PC-3 (cell line): ENCODE measurements at regions not wholly inside any gene's neighbourhood (a gene's known extent, or its start where the extent isn't known, plus 50 kb on each side); places are given as distances from the start of the nearest gene placed in this dataset.
"Not testable (repeated sequence)": the region's sequence is repeated elsewhere in the genome, so short reads cannot be mapped to it uniquely, and the experiment has no call there.

Experiments used
- ATAC-seq: fragments of 200-7000 bp; cut with Tn5 transposase; 2 replicates; pipeline ENCODE4 v1.9.1; 2020; ENCODE audit warnings: mild to moderate bottlenecking, moderate library complexity
- BruUV-seq: library from RNA; stranded (reverse); fragments of 400-500 nt; replicated peaks from 2 replicates; lab custom pipeline; 2021; lab: Mats Ljungman, UMichigan
- CTCF ChIA-PET: fragments of 300-600 bp; sonication (Branson Sonifier 250); formaldehyde crosslinking; loops from one replicate; lab custom pipeline; 2022; ENCODE audit warnings: antibody characterized with exemption; lab: Charles Lee
- POLR2A ChIA-PET: fragments of 300-600 bp; sonication (Branson Sonifier 250); formaldehyde crosslinking; loops from one replicate; lab custom pipeline; 2022; ENCODE audit warnings: antibody characterized with exemption; ENCODE audit not compliant: unreplicated experiment; lab: Charles Lee
- DNase-seq: peaks from one replicate; pipeline ENCODE4 v3.0.0-alpha.2; 2015
- H2AFZ ChIP-seq: fragments of 300-600 bp; sonication (generic); 2 replicates; pipeline ENCODE4 v1.6.0; 2016; ENCODE audit warnings: antibody characterized with exemption, low read length
- H3F3A ChIP-seq: fragments of 300-600 bp; sonication (generic); one replicate; pipeline ENCODE4 v1.6.0; 2017; ENCODE audit warnings: antibody characterized with exemption, low read length, control low read depth, mild to moderate bottlenecking; ENCODE audit not compliant: unreplicated experiment
- H3K27ac ChIP-seq: fragments of 300-600 bp; sonication (generic); 2 replicates; pipeline ENCODE4 v1.5.1; 2016; ENCODE audit warnings: mild to moderate bottlenecking, low read length
- H3K27me3 ChIP-seq: fragments of 300-600 bp; sonication (generic); 2 replicates; pipeline ENCODE4 v1.6.1; 2016; ENCODE audit warnings: low read length, mixed read lengths
- H3K36me3 ChIP-seq: fragments of 300-600 bp; sonication (generic); 2 replicates; pipeline ENCODE4 v1.6.1; 2016; ENCODE audit warnings: low read depth, mixed run types, low read length, mixed read lengths
- H3K4me1 ChIP-seq: fragments of 300-600 bp; sonication (generic); 2 replicates; pipeline ENCODE4 v1.5.1; 2016; ENCODE audit warnings: low read length; ENCODE audit not compliant: insufficient read depth
- H3K4me2 ChIP-seq: fragments of 300-600 bp; sonication (generic); 2 replicates; pipeline ENCODE4 v1.6.0; 2016; ENCODE audit warnings: low read length
- H3K4me3 ChIP-seq: fragments of 300-600 bp; sonication (generic); 2 replicates; pipeline ENCODE4 v1.5.1; 2016; ENCODE audit warnings: mild to moderate bottlenecking, low read length, mixed read lengths
- H3K79me2 ChIP-seq: fragments of 300-600 bp; sonication (generic); 2 replicates; pipeline ENCODE4 v1.6.1; 2017; ENCODE audit warnings: low read length, mixed read lengths
- H3K9ac ChIP-seq: fragments of 300-600 bp; sonication (generic); 2 replicates; pipeline ENCODE4 v1.6.0; 2016; ENCODE audit warnings: mild to moderate bottlenecking, low read length
- H3K9me2 ChIP-seq: fragments of 300-600 bp; sonication (generic); replicated peaks from 2 replicates; pipeline ENCODE4 v1.6.1; 2016; ENCODE audit warnings: mixed run types, low read length, mixed read lengths
- H3K9me3 ChIP-seq: fragments of 300-600 bp; sonication (generic); 2 replicates; pipeline ENCODE4 v1.6.1; 2016; ENCODE audit warnings: low read length, mixed read lengths
- H4K20me1 ChIP-seq: fragments of 300-600 bp; sonication (generic); 2 replicates; pipeline ENCODE4 v1.6.1; 2016; ENCODE audit warnings: low read length, mixed read lengths
- EZH2 ChIP-seq: fragments of 300-600 bp; sonication (generic); IDR thresholded peaks from one replicate; pipeline ENCODE4 v1.6.1; 2017; ENCODE audit warnings: antibody characterized with exemption, mild to moderate bottlenecking, low read length; ENCODE audit not compliant: unreplicated experiment
- EZH2phosphoT487 ChIP-seq: fragments of 300-600 bp; sonication (generic); IDR thresholded peaks from 2 replicates; pipeline ENCODE4 v1.6.1; 2018; ENCODE audit warnings: mild to moderate bottlenecking, antibody characterized with exemption, low read length, borderline replicate concordance
- intact Hi-C: fragments of 100-400 bp; cut with micrococcal nuclease; formaldehyde crosslinking; loops from 2 replicates; pipeline ENCODE4 v1.9.0; 2023
- TF ChIP-seq, protein P1 (sequence below): fragments of 300-600 bp; sonication (generic); conservative IDR thresholded peaks from 2 replicates; pipeline ENCODE4 v1.5.1; 2017; ENCODE audit warnings: antibody characterized with exemption, low read depth, mild to moderate bottlenecking, low read length

DNA sequence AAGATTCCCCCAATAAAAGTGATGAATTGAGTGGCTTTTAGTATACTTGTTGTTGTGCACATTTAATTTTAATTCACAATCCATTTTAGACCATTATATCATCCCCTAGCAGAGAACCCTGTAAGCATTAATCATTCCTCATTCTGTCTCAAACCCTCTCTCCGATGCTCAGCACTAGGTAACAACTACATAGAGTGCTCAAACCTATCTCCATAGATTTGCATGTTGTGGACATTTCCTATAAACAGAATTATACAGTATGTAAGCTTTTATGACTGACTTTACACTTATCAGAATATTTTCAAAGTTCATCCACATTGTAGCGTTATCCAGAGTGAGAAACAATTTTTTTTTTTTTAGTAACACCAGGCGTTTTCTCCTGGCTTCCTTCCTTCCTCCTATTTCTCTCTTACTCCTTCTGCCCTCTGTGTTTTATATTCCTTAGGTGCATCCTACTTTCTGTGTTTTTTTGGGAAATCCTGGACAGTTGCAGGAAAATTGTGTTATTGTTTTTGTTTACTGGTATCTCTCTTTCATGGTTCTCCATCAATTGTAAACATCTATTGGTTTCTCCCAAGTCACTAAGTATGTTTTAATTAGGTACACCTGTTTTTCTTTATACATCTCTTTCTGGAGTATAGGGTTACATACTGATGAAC lies 1528.0 kb upstream of the TPTE start:
- no peaks in the 10 kb centered on the region for H3K9me3 ChIP-seq
- H3F3A ChIP-seq: no peaks in the 10 kb centered on the region
- ATAC-seq (no peak), DNase-seq (peak; percentile 4)
- H3K36me3 ChIP-seq: no peaks in the 10 kb centered on the region
- TF ChIP-seq EZH2phosphoT487 (no peak), EZH2 (no peak)
- BruUV-seq: no TSS peak
- no peaks in the 10 kb centered on the region for H4K20me1 ChIP-seq
- H3K4me3 ChIP-seq: no peak overlapping the region
- no peaks in the 10 kb centered on the region for H3K4me1 ChIP-seq
- H3K79me2 ChIP-seq: no peaks in the 10 kb centered on the region
- CTCF ChIA-PET: no interaction called here
- intact Hi-C loops: no loop called here
- POLR2A ChIA-PET: no interaction called here
- no peak overlapping the region for H3K27ac ChIP-seq
- H3K4me2 ChIP-seq: no peak overlapping the region
- no peak overlapping the region for H2AFZ ChIP-seq
- peaks cover 61% of the 10 kb centered on the region for H3K27me3 ChIP-seq
- H3K9me2 ChIP-seq: no peaks in the 10 kb centered on the region
- H3K9ac ChIP-seq: no peak overlapping the region

DNA sequence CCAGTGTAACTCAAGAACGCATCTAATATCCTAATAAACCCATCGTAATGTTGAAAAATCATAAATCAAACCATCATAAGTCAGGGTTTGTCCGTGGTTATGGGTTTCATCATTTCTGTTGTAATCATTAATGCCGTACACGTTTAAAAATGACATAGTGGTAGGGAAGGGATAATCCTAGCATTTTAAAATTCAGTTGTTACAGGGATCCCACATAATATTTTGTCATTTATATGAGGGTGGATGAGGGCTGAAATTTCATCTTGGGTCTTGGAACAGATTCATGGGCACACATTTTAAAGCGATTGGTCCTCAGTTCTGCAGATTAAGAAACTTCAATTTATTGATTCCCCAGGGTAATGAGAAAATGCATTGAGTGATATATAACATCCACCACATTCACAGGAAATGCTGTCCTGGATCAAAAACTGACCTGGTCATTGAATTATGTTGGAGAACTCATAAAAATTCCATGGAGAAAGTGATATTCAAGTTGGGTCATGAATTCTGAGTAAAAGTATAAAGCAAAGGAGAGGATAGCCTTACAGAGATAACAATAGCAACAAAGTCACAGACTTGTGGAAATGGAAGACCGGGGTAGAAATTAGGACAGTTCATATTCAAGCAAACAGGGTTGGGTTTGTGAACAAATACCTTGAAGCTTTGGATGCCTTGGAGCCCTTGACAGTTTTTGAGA lies 1527.3 kb upstream of the TPTE start:
- no peaks in the 10 kb centered on the region for H4K20me1 ChIP-seq
- H3F3A ChIP-seq: no peaks in the 10 kb centered on the region
- H3K4me1 ChIP-seq: no peaks in the 10 kb centered on the region
- POLR2A ChIA-PET: no interaction called here
- H3K9me2 ChIP-seq: no peaks in the 10 kb centered on the region
- H2AFZ ChIP-seq: no peak overlapping the region
- H3K4me3 ChIP-seq: no peak overlapping the region
- H3K27ac ChIP-seq: no peak overlapping the region
- peak; percentile 2 for DNase-seq
- H3K9ac ChIP-seq: no peak overlapping the region
- no peaks in the 10 kb centered on the region for H3K9me3 ChIP-seq
- peaks cover 60% of the 10 kb centered on the region for H3K27me3 ChIP-seq
- no peak for ATAC-seq
- intact Hi-C loops: no loop called here
- BruUV-seq: no TSS peak
- no peak overlapping the region for H3K4me2 ChIP-seq
- CTCF ChIA-PET: no interaction called here
- TF ChIP-seq EZH2phosphoT487: no peak
- TF ChIP-seq, protein P1, sequence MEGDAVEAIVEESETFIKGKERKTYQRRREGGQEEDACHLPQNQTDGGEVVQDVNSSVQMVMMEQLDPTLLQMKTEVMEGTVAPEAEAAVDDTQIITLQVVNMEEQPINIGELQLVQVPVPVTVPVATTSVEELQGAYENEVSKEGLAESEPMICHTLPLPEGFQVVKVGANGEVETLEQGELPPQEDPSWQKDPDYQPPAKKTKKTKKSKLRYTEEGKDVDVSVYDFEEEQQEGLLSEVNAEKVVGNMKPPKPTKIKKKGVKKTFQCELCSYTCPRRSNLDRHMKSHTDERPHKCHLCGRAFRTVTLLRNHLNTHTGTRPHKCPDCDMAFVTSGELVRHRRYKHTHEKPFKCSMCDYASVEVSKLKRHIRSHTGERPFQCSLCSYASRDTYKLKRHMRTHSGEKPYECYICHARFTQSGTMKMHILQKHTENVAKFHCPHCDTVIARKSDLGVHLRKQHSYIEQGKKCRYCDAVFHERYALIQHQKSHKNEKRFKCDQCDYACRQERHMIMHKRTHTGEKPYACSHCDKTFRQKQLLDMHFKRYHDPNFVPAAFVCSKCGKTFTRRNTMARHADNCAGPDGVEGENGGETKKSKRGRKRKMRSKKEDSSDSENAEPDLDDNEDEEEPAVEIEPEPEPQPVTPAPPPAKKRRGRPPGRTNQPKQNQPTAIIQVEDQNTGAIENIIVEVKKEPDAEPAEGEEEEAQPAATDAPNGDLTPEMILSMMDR: no peak
- TF ChIP-seq EZH2: no peak
- no peaks in the 10 kb centered on the region for H3K79me2 ChIP-seq
- no peaks in the 10 kb centered on the region for H3K36me3 ChIP-seq

DNA sequence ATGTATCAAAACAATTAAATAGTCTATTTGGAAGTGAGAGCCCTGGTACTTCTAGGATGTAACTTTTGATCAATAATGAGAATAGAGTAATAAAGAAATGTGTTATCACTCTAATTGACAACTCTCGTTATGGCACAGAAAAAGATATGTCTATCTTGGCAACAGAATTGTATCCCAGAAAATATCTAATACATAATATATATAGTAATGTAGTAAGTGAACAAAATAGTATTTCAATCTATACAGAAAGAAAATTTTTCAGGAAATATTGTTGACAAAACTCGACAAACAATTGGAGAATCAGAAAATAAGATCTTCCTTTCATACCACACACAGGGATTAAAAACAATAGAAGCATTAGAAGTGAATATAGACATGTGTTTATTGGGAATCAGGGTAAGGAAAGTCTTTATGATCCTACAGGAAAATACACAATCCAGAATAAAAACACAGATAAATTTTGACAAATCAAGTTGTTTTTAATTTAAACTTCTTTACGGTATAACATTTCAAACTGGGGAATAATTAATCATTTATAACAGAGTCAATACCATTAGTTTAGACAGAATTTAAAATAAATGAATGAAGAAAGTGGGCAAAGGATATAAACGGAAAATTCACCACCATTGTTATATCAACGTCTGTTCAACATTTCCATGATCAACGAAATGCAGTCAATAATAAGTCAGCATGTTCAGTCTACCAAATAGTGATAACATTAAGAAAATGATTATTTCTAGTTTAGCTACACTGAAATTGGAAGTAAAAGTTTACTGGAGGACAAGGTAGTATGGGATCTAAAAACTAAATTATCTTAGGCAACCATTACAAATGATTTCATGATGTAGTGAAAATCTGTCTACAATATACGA lies 1526.5 kb upstream of the TPTE start:
- ATAC-seq (no peak), DNase-seq (peak; percentile 2)
- Histone ChIP-seq H3K4me3 (no peak overlapping the region), H2AFZ (no peak overlapping the region), H4K20me1 (no peaks in the 10 kb centered on the region), H3F3A (no peaks in the 10 kb centered on the region), H3K9me2 (no peaks in the 10 kb centered on the region), H3K4me1 (no peaks in the 10 kb centered on the region), H3K36me3 (no peaks in the 10 kb centered on the region), H3K9ac (no peak overlapping the region), H3K9me3 (no peaks in the 10 kb centered on the region), H3K79me2 (no peaks in the 10 kb centered on the region), H3K27me3 (peaks cover 52% of the 10 kb centered on the region), H3K4me2 (no peak overlapping the region), H3K27ac (no peak overlapping the region)
- intact Hi-C loops: no loop called here
- no TSS peak for BruUV-seq
- POLR2A ChIA-PET: no interaction called here
- CTCF ChIA-PET: no interaction called here
- no peak for TF ChIP-seq EZH2
- TF ChIP-seq EZH2phosphoT487: no peak
- TF ChIP-seq, protein P1: no peak

DNA sequence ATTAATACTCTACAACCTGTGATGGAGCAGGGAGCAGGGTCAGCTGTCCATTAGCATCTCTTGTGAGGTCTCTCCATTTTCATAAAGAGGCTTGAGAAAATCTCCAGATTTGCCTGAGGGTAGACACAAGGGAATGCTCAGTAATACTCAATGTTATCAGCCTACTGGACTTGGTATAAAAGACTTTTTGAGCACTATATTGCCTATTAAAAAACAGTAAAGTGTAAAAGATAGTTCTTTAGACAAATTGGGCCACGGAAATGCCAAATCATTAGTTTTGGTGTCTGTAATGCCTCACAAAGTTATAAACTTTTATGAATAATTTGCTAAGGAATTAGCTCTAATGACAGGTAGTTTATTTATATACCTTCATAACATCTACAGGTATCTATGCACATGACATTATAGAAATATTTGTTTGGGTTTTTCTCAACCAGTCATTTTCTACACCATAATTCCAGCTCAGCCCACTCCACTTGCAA lies 1524.9 kb upstream of the TPTE start:
- H3K9me2 ChIP-seq, H3K4me1 ChIP-seq, H3K27ac ChIP-seq, BruUV-seq, ATAC-seq, H3K9me3 ChIP-seq, DNase-seq, POLR2A ChIA-PET, H3K79me2 ChIP-seq, H3F3A ChIP-seq, intact Hi-C loops, H4K20me1 ChIP-seq, H3K36me3 ChIP-seq, H3K4me2 ChIP-seq, H2AFZ ChIP-seq, H3K9ac ChIP-seq, H3K4me3 ChIP-seq, CTCF ChIA-PET: not testable (repeated sequence)
- peaks cover 38% of the 10 kb centered on the region for H3K27me3 ChIP-seq
